NB4 (cell line): ENCODE measurements at regions not wholly inside any gene's neighbourhood (a gene's known extent, or its start where the extent isn't known, plus 50 kb on each side); places are given as distances from the start of the nearest gene placed in this dataset.

ENCODE experiments used
- MYC ChIP-seq: IDR thresholded peaks from 2 replicates; pipeline ENCODE4 v1.6.1; 2011; ENCODE audit warnings: low read depth, low read length
- POLR2A ChIP-seq: IDR thresholded peaks from 2 replicates; pipeline ENCODE4 v1.6.1; 2011; ENCODE audit warnings: mild to moderate bottlenecking; ENCODE audit not compliant: insufficient read length; ENCODE audit errors: extremely low read depth
- TF ChIP-seq, protein P1 (sequence below): IDR thresholded peaks from one replicate; pipeline ENCODE4 v1.5.1; 2012; ENCODE audit warnings: low read depth, low read length
- TF ChIP-seq, protein P2 (sequence below): IDR thresholded peaks from 2 replicates; pipeline ENCODE4 v1.6.1; 2011; ENCODE audit warnings: low read depth, low read length

DNA sequence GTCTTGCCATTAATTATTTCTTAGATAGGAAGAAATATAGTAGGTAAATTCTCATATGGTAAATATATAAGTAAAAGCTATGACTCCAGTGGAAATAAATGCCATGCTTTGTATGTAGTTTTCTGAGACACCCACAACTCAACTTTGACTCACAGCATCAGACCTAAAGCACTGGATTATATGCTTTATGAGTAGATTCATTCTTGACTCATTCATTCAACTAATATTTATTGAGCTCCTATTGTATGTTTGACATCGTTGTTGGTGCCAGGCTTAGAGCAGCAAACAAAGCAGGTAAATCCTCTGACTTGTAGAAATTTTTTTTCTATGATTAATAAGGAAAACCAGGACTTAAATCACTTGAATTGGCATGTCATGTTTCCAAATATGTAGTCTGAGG is 211.4 kb downstream of the PTPRC start:
- no peak for TF ChIP-seq POLR2A
- TF ChIP-seq, protein P1, sequence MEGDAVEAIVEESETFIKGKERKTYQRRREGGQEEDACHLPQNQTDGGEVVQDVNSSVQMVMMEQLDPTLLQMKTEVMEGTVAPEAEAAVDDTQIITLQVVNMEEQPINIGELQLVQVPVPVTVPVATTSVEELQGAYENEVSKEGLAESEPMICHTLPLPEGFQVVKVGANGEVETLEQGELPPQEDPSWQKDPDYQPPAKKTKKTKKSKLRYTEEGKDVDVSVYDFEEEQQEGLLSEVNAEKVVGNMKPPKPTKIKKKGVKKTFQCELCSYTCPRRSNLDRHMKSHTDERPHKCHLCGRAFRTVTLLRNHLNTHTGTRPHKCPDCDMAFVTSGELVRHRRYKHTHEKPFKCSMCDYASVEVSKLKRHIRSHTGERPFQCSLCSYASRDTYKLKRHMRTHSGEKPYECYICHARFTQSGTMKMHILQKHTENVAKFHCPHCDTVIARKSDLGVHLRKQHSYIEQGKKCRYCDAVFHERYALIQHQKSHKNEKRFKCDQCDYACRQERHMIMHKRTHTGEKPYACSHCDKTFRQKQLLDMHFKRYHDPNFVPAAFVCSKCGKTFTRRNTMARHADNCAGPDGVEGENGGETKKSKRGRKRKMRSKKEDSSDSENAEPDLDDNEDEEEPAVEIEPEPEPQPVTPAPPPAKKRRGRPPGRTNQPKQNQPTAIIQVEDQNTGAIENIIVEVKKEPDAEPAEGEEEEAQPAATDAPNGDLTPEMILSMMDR, result no peak
- TF ChIP-seq, protein P2, sequence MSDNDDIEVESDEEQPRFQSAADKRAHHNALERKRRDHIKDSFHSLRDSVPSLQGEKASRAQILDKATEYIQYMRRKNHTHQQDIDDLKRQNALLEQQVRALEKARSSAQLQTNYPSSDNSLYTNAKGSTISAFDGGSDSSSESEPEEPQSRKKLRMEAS, result no peak
- TF ChIP-seq MYC, result no peak
